Tibial nerve (tissue), 4 donors: ENCODE measurements at regions not wholly inside any gene's neighbourhood (a gene's known extent, or its start where the extent isn't known, plus 50 kb on each side); places are given as distances from the start of the nearest gene placed in this dataset.

Source experiments
- DNase-seq, 2 donors: peaks; one replicate each; pipeline ENCODE4 v3.0.0-alpha.2; 2019; ENCODE audit warnings: low spot score in 2 of 2
- H3K27ac ChIP-seq, 4 donors: fragments of 200-600 bp; sonication (generic) in 3 of 4; one replicate each; pipeline ENCODE4 v1.5.1; 2017 to 2019; ENCODE audit warnings: mild to moderate bottlenecking in 1 of 4
- H3K27me3 ChIP-seq, 2 donors: fragments of 200-600 bp; sonication (generic) in 1 of 2; one replicate each; pipeline versions ENCODE4 v1.5.1 to v1.6.0; 2017 to 2019
- H3K36me3 ChIP-seq, 3 donors: fragments of 200-600 bp; sonication (generic); one replicate each; pipeline ENCODE4 v1.5.1; 2018 to 2019
- H3K4me1 ChIP-seq, 4 donors: fragments of 200-600 bp; sonication (generic) in 3 of 4; one replicate each; pipeline ENCODE4 v1.5.1; 2017 to 2019
- H3K4me3 ChIP-seq, 4 donors: fragments of 200-600 bp; sonication (generic) in 3 of 4; one replicate each; pipeline ENCODE4 v1.5.1; 2017 to 2019; ENCODE audit warnings: mild to moderate bottlenecking in 1 of 4, moderate library complexity in 1 of 4
- H3K9me3 ChIP-seq, 4 donors: fragments of 200-600 bp; sonication (generic) in 3 of 4; one replicate each; pipeline ENCODE4 v1.5.1; 2017 to 2019
- CTCF ChIP-seq, 5 experiments: fragments of 200-600 bp in 3 of 5; fragments of 450-650 bp in 2 of 5; sonication (generic) in 3 of 5; IDR thresholded peaks; one replicate each; pipeline ENCODE4 v1.5.1; 2016 to 2019; ENCODE audit warnings: antibody characterized with exemption in 5 of 5, mild to moderate bottlenecking in 3 of 5, moderate library complexity in 2 of 5
- EP300 ChIP-seq, 2 donors: sonication (generic); formaldehyde crosslinking; IDR thresholded peaks; one replicate each; pipeline ENCODE4 v1.6.1; 2017; ENCODE audit warnings: antibody characterized with exemption in 2 of 2, mild to moderate bottlenecking in 1 of 2
- POLR2A ChIP-seq, 2 donors: fragments of 450-650 bp; IDR thresholded peaks; one replicate each; pipeline ENCODE4 v1.6.1; 2017; ENCODE audit warnings: antibody characterized with exemption in 2 of 2, mild to moderate bottlenecking in 2 of 2, moderate library complexity in 2 of 2
- WGBS, 2 donors: methylation state at CpG; one replicate each; pipeline ENCODE4 v1.1.5; 2018; 5-methylcytosine and 5-hydroxymethylcytosine counted together

DNA sequence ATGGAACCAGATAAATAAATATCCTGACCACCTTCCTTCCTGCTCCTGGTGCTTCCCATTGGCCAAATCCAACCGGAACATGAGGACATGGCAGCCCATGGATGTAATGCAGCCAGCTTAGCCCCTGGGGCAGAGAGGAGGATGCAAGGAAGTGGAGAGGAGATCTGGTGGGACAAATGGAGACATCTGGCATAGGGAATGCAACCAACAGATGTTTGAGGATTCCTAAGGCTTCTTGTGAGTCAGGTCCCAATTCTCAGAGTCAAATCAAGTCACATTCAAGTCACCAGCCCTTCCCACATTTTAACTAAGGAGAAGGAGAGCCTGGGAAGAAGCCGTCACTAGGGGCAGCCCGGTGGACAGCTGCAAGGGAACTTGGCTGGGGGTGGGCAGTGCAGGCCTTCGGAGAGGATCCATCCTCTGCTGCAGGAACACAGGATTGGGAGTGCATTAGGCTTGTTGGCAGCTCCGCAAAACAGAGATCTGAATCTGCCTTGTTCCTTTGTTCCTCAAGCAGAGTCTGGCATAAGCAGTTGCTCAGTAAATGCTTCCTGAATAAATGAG, 62.8 kb upstream of the HS3ST2 start:
- no peak for DNase-seq

GRCh38 chr16:22751685-22752084, 62.3 kb upstream of the HS3ST2 start:
- H3K4me1 ChIP-seq: no peaks in the 10 kb centered on the region
- WGBS, 2 donors: 57 to 76% methylated on average over 2 of the region's 2 CpGs
- no peak for DNase-seq
- peaks cover 0 to 1% (median 0%) of the 10 kb centered on the region in 4 donors for H3K9me3 ChIP-seq
- H3K36me3 ChIP-seq: no peaks in the 10 kb centered on the region
- H3K4me3 ChIP-seq: no peak overlapping the region
- no peaks in the 10 kb centered on the region for H3K27me3 ChIP-seq
- no peak overlapping the region for H3K27ac ChIP-seq
- TF ChIP-seq EP300 (IDR thresholded peaks at IDR 0.05) (no peak), POLR2A (IDR thresholded peaks at IDR 0.05) (no peak), CTCF (IDR thresholded peaks at IDR 0.05) (no peak)

More for the DNA sequence above, 62.8 kb upstream of the HS3ST2 start:
- no peak for TF ChIP-seq POLR2A (IDR thresholded peaks at IDR 0.05)
- Histone ChIP-seq H3K9me3 (peaks cover 0 to 6% (median 0%) of the 10 kb centered on the region in 4 donors), H3K27me3 (no peaks in the 10 kb centered on the region), H3K4me1 (no peaks in the 10 kb centered on the region), H3K36me3 (no peaks in the 10 kb centered on the region), H3K27ac (no peak overlapping the region), H3K4me3 (no peak overlapping the region)
- 62 to 66% methylated on average over 5 of the region's 5 CpGs for WGBS, 2 donors

GRCh38 chr16:22753451-22753850, 60.5 kb upstream of the HS3ST2 start:
- 57 to 61% methylated on average over 2 of the region's 2 CpGs for WGBS, 2 donors
- Histone ChIP-seq H3K27me3 (no peaks in the 10 kb centered on the region), H3K27ac (no peak overlapping the region), H3K36me3 (no peaks in the 10 kb centered on the region), H3K9me3 (no peaks in the 10 kb centered on the region), H3K4me1 (no peaks in the 10 kb centered on the region), H3K4me3 (no peak overlapping the region)
- TF ChIP-seq CTCF (IDR thresholded peaks at IDR 0.05) (no peak), EP300 (IDR thresholded peaks at IDR 0.05) (no peak), POLR2A (IDR thresholded peaks at IDR 0.05) (no peak)
- DNase-seq: no peak

- TF ChIP-seq POLR2A (IDR thresholded peaks at IDR 0.05) (no peak), EP300 (IDR thresholded peaks at IDR 0.05) (no peak), CTCF (IDR thresholded peaks at IDR 0.05) (no peak)
- Histone ChIP-seq H3K27me3 (no peaks in the 10 kb centered on the region), H3K9me3 (no peaks in the 10 kb centered on the region), H3K36me3 (no peaks in the 10 kb centered on the region), H3K4me1 (no peaks in the 10 kb centered on the region), H3K4me3 (no peak overlapping the region), H3K27ac (no peak overlapping the region)
- 67 to 70% methylated on average over 4 of the region's 4 CpGs for WGBS, 2 donors
- DNase-seq: no peak
Observed at GRCh38 chr16:22754577-22754976, 59.4 kb upstream of the HS3ST2 start.

GRCh38 chr16:22757202-22757601, 56.8 kb upstream of the HS3ST2 start:
- Histone ChIP-seq H3K4me1 (no peaks in the 10 kb centered on the region), H3K9me3 (no peaks in the 10 kb centered on the region), H3K36me3 (no peaks in the 10 kb centered on the region), H3K27me3 (no peaks in the 10 kb centered on the region), H3K4me3 (no peak overlapping the region), H3K27ac (no peak overlapping the region)
- DNase-seq: no peak
- 66% methylated on average over 3 of the region's 3 CpGs for WGBS, 2 donors
- TF ChIP-seq CTCF (IDR thresholded peaks at IDR 0.05) (no peak), POLR2A (IDR thresholded peaks at IDR 0.05) (no peak), EP300 (IDR thresholded peaks at IDR 0.05) (no peak)

DNA sequence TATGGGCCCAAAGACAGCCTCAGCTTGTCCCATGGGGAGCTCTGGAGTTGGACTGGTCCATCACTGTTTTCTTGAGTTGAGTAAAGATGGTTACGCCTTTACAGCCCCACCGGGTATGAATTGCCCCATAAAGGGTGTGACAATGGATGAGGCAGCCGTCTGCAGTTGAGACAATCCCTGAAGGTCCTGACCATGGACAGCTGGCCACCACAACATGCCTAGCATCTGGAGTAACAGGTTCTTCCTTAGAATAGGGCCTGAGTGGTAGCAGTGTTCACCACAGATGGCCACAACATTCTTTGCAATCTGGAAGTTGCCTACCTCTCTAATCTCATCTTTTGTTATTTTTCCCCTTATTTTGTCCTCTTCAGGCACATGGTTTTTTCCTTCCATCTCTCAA, 51.5 kb upstream of the HS3ST2 start:
- H3K27me3 ChIP-seq: no peaks in the 10 kb centered on the region
- 66 to 80% methylated on average over 3 of the region's 3 CpGs for WGBS, 2 donors

More for the DNA sequence above, 51.5 kb upstream of the HS3ST2 start:
- no peaks in the 10 kb centered on the region for H3K9me3 ChIP-seq
- no peak for DNase-seq
- H3K4me3 ChIP-seq: no peak overlapping the region
- no peaks in the 10 kb centered on the region for H3K36me3 ChIP-seq
- TF ChIP-seq EP300 (IDR thresholded peaks at IDR 0.05): no peak
- TF ChIP-seq POLR2A (IDR thresholded peaks at IDR 0.05): no peak
- TF ChIP-seq CTCF (IDR thresholded peaks at IDR 0.05): no peak
- H3K27ac ChIP-seq: no peak overlapping the region
- no peaks in the 10 kb centered on the region for H3K4me1 ChIP-seq
